ENCODE measurements at regions not wholly inside any gene's neighbourhood (a gene's known extent, or its start where the extent isn't known, plus 50 kb on each side); places are given as distances from the start of the nearest gene placed in this dataset.

GRCh38 chr2:75798569-75798968 lies 87.9 kb upstream of the GCFC2 start:
- no peak overlapping the region for H2AFZ ChIP-seq (ENCODE audit: low read length)
- no peaks in the 10 kb centered on the region for H3K27me3 ChIP-seq (replicated peaks; ENCODE audit: insufficient read depth, low read length)
- no peak overlapping the region for H3K27ac ChIP-seq (ENCODE audit: low read length)

GRCh38 chr2:75792996-75793395 lies 82.3 kb upstream of the GCFC2 start:
- no peaks in the 10 kb centered on the region for H3F3A ChIP-seq (ENCODE audit: insufficient read depth, low read length)
- no peak for DNase-seq
- H3K9me2 ChIP-seq (replicated peaks; ENCODE audit: insufficient read depth, low read length): no peaks in the 10 kb centered on the region
- no peaks in the 10 kb centered on the region for H3K79me2 ChIP-seq (ENCODE audit: low read length)
- no peak overlapping the region for H3K4me3 ChIP-seq (ENCODE audit: low read length)
- no peaks in the 10 kb centered on the region for H3K27me3 ChIP-seq (replicated peaks; ENCODE audit: insufficient read depth, low read length)
- no peaks in the 10 kb centered on the region for H3K4me1 ChIP-seq (ENCODE audit: low read length)
- TF ChIP-seq EZH2 (optimal IDR thresholded peaks at IDR 0.05; ENCODE audit: low read depth, low read length): no peak
- no peak for TF ChIP-seq EZH2phosphoT487 (IDR thresholded peaks at IDR 0.05; ENCODE audit: low read length)
- no peak for TF ChIP-seq CTCF (IDR thresholded peaks at IDR 0.05; ENCODE audit: low read length)
- no peak overlapping the region for H2AFZ ChIP-seq (ENCODE audit: low read length)
- no peak overlapping the region for H3K27ac ChIP-seq (ENCODE audit: low read length)
- no peaks in the 10 kb centered on the region for H3K36me3 ChIP-seq (replicated peaks; ENCODE audit: insufficient read depth, low read length)
- no peaks in the 10 kb centered on the region for H3K9me3 ChIP-seq (replicated peaks; ENCODE audit: insufficient read depth, low read length)
- H3K4me2 ChIP-seq (ENCODE audit: low read depth, low read length): no peak overlapping the region
- no peak overlapping the region for H3K9ac ChIP-seq (ENCODE audit: low read length)
- H4K20me1 ChIP-seq (ENCODE audit: insufficient read depth, low read length): no peaks in the 10 kb centered on the region

More at GRCh38 chr2:75798569-75798968, 87.9 kb upstream of the GCFC2 start:
- H3F3A ChIP-seq (ENCODE audit: insufficient read depth, low read length): peaks cover 31% of the 10 kb centered on the region
- H3K36me3 ChIP-seq (replicated peaks; ENCODE audit: insufficient read depth, low read length): no peaks in the 10 kb centered on the region
- DNase-seq: no peak
- H3K9ac ChIP-seq (ENCODE audit: low read length): no peak overlapping the region
- H3K9me3 ChIP-seq (replicated peaks; ENCODE audit: insufficient read depth, low read length): no peaks in the 10 kb centered on the region
- no peak overlapping the region for H3K4me2 ChIP-seq (ENCODE audit: low read depth, low read length)
- no peaks in the 10 kb centered on the region for H4K20me1 ChIP-seq (ENCODE audit: insufficient read depth, low read length)
- no peaks in the 10 kb centered on the region for H3K79me2 ChIP-seq (ENCODE audit: low read length)
- H3K9me2 ChIP-seq (replicated peaks; ENCODE audit: insufficient read depth, low read length): no peaks in the 10 kb centered on the region
- H3K4me1 ChIP-seq (ENCODE audit: low read length): peaks cover 37% of the 10 kb centered on the region
- TF ChIP-seq CTCF (IDR thresholded peaks at IDR 0.05; ENCODE audit: low read length): no peak
- no peak for TF ChIP-seq EZH2phosphoT487 (IDR thresholded peaks at IDR 0.05; ENCODE audit: low read length)
- TF ChIP-seq EZH2 (optimal IDR thresholded peaks at IDR 0.05; ENCODE audit: low read depth, low read length): no peak
- no peak overlapping the region for H3K4me3 ChIP-seq (ENCODE audit: low read length)

GRCh38 chr2:75792146-75792545 lies 81.4 kb upstream of the GCFC2 start:
- Histone ChIP-seq H3K9ac (ENCODE audit: low read length) (no peak overlapping the region), H2AFZ (ENCODE audit: low read length) (no peak overlapping the region), H3F3A (ENCODE audit: insufficient read depth, low read length) (no peaks in the 10 kb centered on the region), H3K4me3 (ENCODE audit: low read length) (no peak overlapping the region), H3K79me2 (ENCODE audit: low read length) (no peaks in the 10 kb centered on the region), H3K36me3 (replicated peaks; ENCODE audit: insufficient read depth, low read length) (no peaks in the 10 kb centered on the region), H3K27ac (ENCODE audit: low read length) (no peak overlapping the region), H3K4me1 (ENCODE audit: low read length) (no peaks in the 10 kb centered on the region), H3K27me3 (replicated peaks; ENCODE audit: insufficient read depth, low read length) (no peaks in the 10 kb centered on the region), H3K9me2 (replicated peaks; ENCODE audit: insufficient read depth, low read length) (no peaks in the 10 kb centered on the region), H3K4me2 (ENCODE audit: low read depth, low read length) (no peak overlapping the region), H4K20me1 (ENCODE audit: insufficient read depth, low read length) (no peaks in the 10 kb centered on the region), H3K9me3 (replicated peaks; ENCODE audit: insufficient read depth, low read length) (no peaks in the 10 kb centered on the region)
- no peak for TF ChIP-seq EZH2 (optimal IDR thresholded peaks at IDR 0.05; ENCODE audit: low read depth, low read length)
- TF ChIP-seq CTCF (IDR thresholded peaks at IDR 0.05; ENCODE audit: low read length): no peak
- TF ChIP-seq EZH2phosphoT487 (IDR thresholded peaks at IDR 0.05; ENCODE audit: low read length): no peak
- no peak for DNase-seq
